NCI-H82 (cell line): ENCODE measurements at regions not wholly inside any gene's neighbourhood (a gene's known extent, or its start where the extent isn't known, plus 50 kb on each side); places are given as distances from the start of the nearest gene placed in this dataset.
A peak's percentile ranks its signal among the peaks of the same experiment; 100 is the strongest.

ENCODE experiments used
- DNase-seq: peaks from one replicate; lab custom pipeline; 2025; lab: John Stamatoyannopoulos, UW

DNA sequence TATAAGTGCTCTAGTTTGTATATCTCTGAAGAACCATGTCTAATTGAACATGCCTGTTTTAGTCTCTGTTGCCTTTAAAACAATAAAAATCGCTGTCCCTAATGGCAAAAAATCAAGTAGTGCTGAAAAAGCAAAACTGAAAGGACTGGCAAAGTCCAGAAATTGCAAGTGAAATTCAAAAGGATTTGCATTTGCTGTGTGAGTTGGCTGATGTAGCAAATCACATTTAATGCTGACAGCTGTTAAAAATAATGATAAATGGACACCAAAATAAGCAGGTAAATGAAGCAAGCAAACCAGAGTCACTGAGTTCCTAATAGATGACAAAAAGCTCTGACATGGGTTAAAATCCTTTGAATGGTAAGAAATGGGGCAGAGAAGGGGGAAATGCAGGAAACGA is 874.1 kb downstream of the GRM8 start:
- no peak for DNase-seq

DNA sequence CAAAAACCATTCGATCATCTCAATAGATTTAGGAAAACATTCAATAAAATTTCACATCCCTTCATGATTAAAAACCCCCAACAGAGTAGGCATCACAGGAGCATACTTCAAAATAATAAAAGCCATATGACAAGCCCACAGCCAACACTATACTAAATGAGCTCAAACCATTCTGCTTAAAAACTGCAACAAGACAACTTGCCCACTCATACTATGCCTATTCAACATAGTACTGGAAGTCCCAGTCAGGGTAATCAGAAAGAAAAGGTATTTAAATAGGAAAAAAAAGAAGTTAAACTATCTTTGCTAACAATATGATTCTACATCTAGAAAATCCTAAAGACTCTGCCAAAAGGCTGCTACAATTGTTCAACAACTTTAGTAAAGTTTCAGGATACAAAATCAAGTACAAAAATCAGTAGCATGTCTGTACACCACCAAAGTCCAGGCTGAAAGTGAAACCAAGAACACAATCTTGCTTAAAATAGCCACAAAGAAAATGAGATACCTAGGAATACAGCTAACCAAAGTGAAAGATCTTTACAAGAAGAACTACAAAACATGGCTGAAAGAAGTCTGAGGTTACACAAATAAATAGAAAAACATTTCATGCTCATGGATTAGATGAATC is 882.6 kb downstream of the GRM8 start:
- DNase-seq = no peak

DNA sequence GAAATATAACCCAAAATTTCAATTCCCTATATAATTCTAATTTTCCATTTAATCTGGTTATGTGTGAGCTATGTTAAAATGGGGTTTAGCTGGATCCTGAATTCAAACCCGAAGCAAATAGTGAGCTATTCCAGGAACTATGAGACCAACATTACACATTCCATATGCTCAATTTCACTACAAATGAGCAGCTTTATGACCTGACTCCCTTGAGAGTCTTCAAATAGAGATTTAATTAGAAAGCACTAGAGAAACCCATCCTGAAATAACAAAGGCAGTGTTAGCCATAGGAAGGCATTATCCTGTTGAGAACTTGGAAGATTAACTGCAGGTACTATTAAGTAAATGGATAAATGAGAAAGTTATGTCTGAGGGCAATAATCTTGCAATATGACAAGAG is 890.0 kb downstream of the GRM8 start:
- DNase-seq = peak; percentile 49

DNA sequence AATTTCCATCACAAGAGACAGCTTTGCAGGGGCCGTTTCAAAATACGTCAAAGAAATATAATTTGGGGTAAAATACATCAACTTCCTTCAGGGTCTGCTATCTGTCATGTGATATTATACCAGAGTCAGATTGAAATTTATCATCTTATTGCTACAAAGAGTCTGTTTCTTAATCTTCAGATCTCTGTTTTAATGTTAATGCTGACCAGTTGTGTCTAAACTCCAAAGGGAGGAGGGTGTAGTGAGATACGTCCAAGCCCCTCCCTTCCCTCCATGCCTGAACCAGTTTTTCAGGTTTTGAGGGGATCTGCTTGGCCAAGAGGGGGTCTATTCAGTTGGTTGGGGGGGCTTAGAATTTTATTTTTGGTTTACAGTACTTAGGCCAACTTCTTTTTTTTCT is 891.6 kb downstream of the GRM8 start:
- no peak for DNase-seq

DNA sequence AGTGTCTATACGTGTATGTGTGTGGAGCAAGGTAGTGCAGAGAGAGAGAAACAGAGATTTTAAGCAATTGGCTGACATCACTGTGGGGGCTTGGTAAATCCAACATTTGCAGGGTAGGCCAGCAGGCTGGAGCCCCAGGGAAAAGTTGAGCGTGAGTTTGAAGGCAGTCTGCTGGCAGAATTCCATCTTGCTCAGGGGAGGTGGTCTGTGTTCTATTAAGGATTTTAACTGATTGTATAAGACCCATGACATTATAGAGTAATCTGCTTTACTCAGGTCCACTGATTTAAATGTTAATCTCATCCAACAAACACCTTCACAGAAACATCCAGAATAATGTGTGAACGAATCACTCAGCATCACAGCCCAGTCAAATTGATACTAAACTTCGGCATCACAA is 912.9 kb downstream of the GRM8 start:
- DNase-seq = peak; percentile 14

DNA sequence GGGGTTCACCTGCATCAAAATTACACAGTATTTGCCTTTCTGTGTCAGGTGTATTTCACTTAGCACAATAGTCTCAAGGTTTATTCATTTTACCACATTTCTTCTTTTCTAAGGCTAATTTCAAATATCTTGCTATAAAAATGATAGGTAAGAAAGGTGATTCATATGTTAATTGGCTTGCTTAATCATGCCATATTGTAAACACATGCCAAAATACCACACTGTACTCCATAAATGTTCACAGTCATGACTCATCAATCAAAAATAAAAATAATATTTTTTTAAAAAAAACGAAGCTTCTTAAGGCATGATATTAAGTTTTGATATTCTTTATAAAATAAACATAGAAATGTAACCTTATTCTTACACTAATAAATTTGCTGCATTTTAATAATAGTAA is 947.1 kb downstream of the GRM8 start:
- no peak for DNase-seq

DNA sequence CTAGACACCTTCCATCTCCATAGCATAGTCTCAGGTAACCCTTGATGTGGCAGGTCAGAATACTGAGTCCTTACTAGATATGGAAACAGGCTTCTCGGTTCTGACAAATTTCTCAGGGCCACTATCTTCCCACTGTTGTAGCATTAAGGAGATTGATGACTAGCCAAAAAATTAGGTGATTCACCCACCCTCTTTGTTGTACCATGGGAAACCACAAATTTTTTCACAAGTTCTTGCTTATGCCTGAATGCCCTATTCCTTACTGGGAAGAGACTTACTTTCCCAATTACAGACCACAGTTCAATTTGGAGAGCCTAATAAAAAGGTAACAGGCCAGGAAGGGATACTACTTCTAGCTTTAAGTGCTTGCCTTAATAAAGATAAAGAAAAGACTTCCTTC is 948.8 kb downstream of the GRM8 start:
- DNase-seq = no peak

DNA sequence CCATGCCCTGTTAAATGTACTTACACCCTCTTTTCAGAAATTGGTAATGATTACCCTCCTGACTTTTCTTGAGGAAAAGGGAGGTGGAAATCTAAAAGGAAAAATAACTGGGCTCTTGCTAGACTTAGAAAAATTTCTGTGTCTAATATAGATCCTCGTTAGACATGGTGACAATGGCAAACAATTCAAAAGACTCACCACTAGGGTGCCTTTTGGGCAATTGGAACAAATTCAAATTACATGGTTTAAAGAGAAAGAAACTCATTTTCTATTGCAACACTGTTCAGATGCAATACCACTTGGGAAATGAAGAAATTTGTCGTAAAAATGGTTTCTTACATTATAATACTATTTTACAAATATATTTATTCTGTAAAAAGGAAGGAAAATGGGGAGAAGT is 950.1 kb downstream of the GRM8 start:
- no peak for DNase-seq

DNA sequence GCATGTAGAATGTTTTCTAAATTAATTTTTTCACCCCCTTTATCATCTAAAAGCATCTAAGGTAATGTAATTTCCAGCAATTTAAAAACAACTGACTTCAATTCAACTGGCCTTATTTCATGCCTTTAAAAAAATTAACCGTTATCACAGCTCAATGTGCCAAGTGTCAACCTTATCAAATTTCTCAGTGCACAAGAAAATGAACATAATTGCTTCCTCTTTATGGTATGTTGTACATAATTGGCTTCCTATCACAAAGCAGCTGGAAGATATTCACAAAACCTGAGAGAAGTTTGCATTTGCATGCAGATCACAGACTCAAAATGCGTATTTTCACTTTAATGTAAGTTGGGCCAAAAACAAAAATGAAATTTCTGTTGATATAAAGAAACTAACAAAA is 966.4 kb downstream of the GRM8 start:
- no peak for DNase-seq

DNA sequence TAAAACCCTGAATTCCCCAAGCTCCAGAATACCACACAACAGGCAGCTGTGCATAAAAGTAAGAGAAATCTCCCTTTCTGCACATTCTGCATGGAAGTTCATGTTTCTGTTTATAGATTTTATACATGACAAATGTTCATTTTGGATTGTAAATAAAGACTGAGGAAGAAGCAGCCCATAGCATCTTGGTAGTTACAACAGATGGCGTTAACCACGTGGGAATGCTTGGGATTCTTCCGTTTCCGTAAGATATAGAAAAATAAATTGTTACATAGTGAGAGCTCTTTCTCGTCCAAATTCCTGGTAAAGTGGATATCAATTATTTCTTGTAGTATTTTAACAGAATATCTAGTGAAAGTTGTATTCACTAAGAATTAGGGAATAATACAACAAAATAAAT is 1016.5 kb downstream of the GRM8 start:
- no peak for DNase-seq

DNA sequence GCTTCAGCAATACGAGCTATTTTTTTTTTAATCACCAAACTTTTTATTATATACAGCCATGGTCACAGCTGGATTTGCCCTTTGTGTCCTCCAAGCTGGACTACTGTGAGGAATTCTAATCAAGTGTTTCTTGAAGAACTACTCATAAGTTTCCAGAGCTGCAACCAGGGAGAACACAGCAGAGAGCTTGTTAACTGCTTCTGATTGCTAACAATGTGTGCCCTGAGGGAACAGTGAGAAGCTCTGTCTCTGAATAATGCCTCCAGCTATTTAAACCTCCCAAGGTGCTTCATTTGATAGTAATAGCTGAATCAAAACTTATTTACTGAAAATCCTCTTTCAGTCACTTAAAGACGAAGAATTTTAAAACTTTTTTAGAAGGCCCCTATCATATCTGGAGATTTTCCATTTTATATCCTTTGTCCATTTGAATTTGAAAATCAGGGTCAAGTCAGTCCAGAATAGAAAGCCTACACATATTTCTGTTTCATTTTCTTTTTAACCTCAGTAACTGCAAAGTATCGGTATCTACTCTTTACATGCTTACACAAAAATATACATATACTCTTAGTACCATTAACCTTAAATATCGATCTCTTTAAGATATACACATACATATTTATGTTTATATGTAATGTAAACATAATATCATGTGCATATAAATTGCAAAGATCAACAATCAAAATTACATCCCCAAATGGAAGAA is 1024.2 kb downstream of the GRM8 start:
- no peak for DNase-seq

DNA sequence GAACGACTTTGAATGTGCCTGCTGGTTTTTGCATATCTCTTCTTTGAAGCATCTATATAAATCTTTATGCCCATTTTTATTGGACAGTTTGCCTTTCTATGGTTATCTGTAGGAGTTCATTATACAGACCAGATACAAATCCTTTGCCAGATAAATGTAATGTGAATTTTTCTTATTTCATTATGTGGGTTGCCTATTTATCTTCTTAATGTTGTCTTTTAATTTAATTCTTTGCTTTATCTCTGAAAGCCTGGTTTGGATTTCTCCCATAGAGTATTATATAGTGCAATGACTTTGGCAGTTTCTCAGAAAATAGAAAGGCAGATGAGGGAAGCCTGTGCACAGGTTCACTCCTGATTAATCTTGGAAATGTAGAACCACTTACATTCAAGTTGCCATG is 1025.1 kb downstream of the GRM8 start:
- no peak for DNase-seq

DNA sequence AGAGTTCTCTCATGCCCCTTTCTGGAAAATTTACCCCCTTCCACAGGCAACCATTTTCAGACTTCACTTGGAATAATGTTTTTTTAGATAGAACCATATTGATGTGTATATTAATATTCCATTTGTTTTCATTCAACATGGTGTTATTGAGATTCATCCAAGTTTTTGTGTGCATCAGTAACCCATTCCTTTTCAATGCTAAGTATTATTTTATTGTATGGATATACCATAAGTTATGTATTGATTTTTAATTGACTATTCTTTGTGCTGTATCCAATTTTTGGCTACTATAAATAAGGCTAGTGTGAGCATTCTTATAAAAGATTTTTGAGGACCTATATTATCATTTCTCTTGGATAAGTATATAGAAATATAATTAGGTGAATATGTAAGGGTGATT is 1025.7 kb downstream of the GRM8 start:
- no peak for DNase-seq

DNA sequence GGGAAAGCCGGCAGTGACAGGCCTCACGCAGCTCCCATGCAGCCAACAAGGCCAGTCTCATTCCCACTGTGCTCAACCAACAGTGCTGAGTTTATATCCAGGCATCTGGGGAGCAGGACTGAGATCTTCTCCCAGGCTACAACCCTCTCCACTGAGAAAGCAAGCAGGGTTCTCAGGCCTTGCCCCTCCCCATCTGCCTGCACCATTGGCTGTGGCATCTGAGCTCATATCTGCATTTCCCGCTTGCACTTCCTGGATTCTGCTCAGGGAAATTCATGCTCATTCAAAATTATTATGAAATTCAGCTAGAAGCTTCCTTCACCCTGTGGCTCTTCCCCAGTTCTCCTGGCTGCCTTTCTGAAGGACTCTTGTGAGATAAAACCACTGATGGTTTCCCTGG is 1029.0 kb downstream of the GRM8 start:
- no peak for DNase-seq

DNA sequence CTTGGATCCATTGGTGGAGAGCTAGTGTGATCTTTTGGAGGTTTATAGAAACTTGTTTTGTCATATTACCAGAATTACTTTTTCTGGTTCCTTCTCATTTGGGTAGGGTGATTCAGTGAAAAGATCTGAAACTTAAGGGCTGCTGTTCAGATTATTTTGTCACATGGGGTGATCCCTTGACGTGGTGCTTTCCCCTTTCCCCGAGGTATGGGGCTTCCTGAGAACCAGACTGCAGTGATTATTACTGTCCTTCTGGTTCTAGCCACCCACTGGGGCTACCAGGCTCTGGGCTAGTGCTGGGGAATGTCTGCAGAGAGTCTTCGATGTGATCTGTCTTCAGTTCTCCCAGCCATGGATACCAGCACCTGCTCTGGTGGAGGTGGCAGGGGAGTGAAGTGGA is 1030.0 kb downstream of the GRM8 start:
- DNase-seq = no peak

DNA sequence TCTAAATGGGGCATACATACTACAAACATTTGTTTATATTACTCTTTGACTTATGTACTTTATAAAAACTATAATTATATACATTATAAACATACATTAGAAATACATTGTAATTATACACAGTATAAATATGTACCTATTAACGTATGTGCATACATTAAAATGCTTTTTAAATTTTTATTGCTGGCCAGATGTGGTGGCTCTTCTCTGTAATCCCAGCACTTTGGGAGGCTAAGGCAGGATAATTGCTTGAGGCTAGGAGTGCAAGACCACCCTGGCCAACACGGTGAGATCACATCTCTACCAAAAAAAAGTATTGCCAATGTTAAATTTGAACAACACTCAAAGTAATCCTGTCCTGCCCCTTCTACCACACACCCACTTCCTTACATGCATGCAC is 1037.0 kb downstream of the GRM8 start:
- no peak for DNase-seq

DNA sequence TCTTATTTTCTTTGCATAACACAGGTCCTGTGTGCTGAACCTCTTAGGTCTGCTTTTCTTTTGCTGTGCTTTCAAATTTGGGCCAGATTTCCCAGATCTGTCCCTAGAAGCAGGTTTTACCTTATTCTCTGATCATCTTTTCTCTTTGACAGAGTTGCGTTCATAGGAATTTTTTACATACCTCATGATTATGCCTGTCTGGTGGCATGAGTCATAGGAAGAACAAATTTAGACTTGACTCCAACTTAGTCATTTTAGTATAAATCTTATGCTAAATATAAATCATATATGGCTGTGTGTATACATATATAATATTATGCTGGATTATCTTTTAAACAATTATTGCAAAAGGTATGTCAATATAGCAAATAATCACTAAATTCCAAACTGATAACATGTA is 1038.9 kb downstream of the GRM8 start:
- no peak for DNase-seq

DNA sequence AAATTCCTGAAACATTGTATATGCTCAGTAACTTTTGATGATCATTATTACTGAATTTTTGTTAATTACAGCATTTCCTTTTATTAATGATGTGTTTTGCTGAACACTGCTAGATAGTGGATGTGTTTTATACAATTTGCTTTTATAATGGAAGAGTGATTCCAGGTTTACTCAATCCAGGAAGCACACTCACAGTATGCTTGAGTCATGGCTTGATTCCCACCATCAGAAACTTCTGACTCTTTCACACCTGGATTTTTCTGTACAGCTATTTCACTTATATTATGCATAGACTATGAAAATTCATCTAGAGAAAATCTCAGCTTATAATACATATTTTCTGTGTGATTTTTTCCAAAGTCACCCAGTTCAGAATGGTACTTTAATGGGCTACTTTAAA is 1040.9 kb downstream of the GRM8 start:
- no peak for DNase-seq

DNA sequence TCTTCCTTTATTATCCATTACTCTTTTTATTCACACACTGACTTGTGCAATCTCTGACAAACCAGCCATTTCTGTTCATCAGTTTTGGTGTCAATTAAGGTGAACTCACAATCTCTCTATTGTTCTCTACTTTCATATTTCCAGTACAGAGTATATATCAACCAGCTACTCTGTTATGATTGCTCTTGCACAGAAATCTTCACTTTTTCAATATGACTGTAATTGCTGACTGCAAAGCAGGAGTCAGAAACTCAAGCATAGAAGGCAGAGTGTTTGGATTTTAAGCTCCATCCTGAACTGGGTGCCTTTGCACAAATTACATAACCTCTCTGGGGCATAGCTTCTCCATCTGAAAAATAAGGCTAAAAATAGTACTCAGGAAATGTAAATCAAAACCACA is 1042.0 kb downstream of the GRM8 start:
- DNase-seq = no peak

DNA sequence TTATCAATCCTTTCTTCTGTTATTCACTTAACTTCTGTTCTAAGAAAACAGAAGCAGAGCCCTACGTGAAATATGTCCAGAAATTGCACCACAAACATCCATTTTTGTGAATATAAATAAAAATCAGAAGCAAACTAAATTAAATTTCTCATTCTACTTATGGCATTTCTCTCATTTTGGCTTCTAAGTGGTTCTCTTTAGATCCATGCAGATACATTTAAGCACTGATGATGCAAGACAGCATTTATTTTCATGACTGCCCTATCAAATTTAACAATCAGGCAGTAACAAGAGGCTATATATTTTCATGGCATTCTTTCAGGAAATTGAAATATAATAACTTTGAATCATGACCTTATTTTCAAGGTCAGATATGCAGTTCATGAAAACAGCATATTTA is 1049.6 kb downstream of the GRM8 start:
- no peak for DNase-seq

DNA sequence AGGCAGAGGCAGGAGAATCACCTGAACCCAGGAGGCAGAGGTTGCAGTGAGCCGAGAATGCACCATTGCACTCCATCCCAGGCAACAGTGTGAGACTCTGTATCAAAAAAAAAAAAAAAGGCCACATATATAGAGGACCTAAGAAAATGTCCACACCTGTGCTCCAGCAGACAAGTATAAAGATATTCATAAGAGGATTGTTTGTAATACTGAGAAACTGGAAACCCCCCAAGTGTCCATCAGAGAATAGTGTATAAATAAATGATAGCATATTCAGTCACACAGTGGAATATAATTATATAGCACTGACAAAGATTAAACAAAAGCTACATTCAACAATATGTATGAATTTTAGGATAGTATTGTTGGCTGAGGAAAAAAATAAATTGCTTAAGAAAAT is 1050.6 kb downstream of the GRM8 start:
- DNase-seq = no peak

DNA sequence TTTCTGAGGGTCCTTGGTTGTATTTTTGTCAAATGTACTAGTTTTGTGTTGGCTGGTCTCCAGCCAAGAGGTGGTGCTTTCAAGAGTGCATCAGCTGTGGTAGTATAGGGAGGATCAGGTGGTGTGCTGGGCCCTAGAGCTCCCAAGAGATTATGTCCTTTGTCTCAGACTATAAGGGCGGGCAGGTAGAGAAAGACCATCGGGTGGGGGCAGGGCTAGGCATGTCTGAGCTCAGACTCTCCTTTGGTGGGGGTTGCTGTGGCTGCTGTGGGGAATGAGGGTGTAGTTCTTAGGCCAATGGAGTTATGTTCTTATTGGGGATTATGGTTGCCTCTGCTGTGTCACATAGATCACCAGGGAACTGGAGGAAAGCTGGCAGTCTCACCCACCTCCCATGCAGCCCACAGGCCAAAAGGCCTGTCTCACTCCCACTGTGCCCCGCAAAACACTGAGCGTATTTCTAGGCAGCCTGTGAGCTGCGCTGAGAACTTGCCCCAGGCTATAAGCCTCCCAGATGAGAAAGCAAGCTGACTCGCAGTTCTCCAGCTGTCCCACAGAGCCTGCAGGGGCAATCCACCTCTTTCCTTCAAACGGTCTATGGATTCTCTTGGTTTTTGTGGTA is 1066.7 kb downstream of the GRM8 start:
- peak; percentile 25 for DNase-seq

DNA sequence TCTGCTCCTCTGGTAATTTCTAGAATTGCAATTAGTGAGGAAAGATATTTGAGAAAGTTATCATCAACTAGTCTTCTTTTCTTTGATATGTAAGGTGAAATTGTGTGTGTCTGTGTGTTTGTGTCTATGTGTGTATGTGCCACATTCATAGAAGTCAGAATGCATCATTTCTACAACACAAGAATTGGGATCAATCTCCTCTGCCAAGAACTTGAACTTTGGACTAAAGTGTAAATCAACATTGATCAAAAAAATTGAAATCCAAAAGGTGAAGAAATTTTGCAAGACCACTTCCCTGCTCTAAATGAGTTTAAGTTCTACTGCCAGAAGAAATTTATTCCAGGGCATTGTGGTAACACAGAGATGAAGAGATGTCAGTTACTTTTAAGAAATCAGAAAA is 1072.8 kb downstream of the GRM8 start:
- DNase-seq = no peak

DNA sequence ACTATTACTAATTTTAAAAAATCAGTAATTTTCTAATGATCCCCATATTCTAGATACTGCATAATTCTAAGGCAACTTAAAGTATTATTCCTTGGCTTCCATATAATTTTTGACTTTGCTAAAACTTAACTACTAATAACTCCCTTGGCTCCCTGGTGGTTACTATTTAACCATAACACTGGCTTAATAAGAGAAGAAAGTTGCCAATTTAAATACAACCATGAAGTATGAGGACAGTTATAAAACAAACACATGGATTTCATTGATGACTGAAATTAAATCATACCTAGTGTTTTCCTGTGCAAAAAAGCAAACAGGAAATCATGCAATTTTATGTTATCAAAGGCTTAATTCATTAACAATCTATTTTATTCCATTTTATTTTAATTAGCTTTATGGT is 1073.9 kb downstream of the GRM8 start:
- no peak for DNase-seq
